HEK293T (cell line): ENCODE measurements at regions not wholly inside any gene's neighbourhood (a gene's known extent, or its start where the extent isn't known, plus 50 kb on each side); places are given as distances from the start of the nearest gene placed in this dataset.

Experiments
- FOXA1 ChIP-seq: fragments of 450-650 bp; IDR thresholded peaks from 2 replicates; pipeline ENCODE4 v1.6.1; 2016; ENCODE audit warnings: mild to moderate bottlenecking
- SP1 ChIP-seq: fragments of 450-650 bp; IDR thresholded peaks from 2 replicates; pipeline ENCODE4 v1.6.1; 2017
- TARDBP ChIP-seq: fragments of 450-650 bp; IDR thresholded peaks from 2 replicates; pipeline ENCODE4 v1.6.1; 2016

DNA sequence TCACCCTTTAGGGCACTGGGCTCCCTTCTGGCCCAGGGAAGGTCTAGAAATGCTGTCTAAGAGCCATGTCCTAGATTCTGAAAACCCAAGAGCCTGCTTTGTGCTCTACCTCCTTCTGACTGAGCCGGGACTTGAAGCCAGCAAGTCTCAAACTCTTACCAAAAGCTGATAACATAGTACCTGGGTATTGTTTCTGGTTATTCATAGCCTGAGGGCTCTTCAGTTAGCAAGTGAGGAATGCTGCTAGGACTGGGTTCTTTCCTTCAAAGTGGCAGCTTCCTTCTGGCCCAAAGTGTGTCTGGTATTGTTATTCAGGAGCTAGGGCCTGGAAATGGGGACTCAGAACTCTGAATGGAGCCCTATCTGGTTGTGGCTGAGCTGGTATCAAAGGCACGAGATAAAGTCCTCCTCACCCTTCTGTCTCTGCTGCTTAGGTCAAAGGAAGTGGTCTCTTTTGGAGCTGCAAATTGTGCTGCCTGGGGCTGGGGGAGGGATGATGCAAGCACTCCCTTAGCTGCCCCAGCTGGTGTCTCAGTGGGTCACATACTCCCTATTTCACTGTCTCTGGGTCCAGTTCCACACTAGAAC, 696.0 kb upstream of the CCDC179 start:
- TF ChIP-seq TARDBP: no peak
- no peak for TF ChIP-seq SP1
- no peak for TF ChIP-seq FOXA1
